Inferior parietal cortex (tissue), 1 donor: ENCODE measurements at regions not wholly inside any gene's neighbourhood (a gene's known extent, or its start where the extent isn't known, plus 50 kb on each side); places are given as distances from the start of the nearest gene placed in this dataset.
"Not testable (repeated sequence)": the region's sequence is repeated elsewhere in the genome, so short reads cannot be mapped to it uniquely, and the experiment has no call there.

Experiments used
- DNase-seq: peaks from one replicate; pipeline ENCODE4 v3.0.0-alpha.2; 2016; ENCODE audit errors: extremely low spot score

- DNase-seq, result no peak
Observed at GRCh38 chr20:48381353-48382120, 446.3 kb downstream of the PREX1 start.

GRCh38 chr20:48380661-48381060, 447.1 kb downstream of the PREX1 start:
- no peak for DNase-seq

- no peak for DNase-seq
Observed at GRCh38 chr20:48378976-48379675, 448.7 kb downstream of the PREX1 start.

GRCh38 chr20:48377940-48378339, 449.9 kb downstream of the PREX1 start:
- DNase-seq, result no peak

GRCh38 chr20:48375804-48376203, 452.0 kb downstream of the PREX1 start:
- no peak for DNase-seq

GRCh38 chr20:48374991-48375595, 452.7 kb downstream of the PREX1 start:
- no peak for DNase-seq

GRCh38 chr20:48374031-48374907, 453.5 kb downstream of the PREX1 start:
- DNase-seq, result not testable (repeated sequence)

- DNase-seq, result no peak
Observed at GRCh38 chr20:48373555-48373934, 454.3 kb downstream of the PREX1 start.

- DNase-seq, result not testable (repeated sequence)
Observed at GRCh38 chr20:48372851-48373554, 454.8 kb downstream of the PREX1 start.

- no peak for DNase-seq
Observed at GRCh38 chr20:48371211-48371610, 456.6 kb downstream of the PREX1 start.

- DNase-seq, result not testable (repeated sequence)
Observed at GRCh38 chr20:48368580-48369021, 459.2 kb downstream of the PREX1 start.

GRCh38 chr20:48367541-48368358, 460.0 kb downstream of the PREX1 start:
- DNase-seq, result not testable (repeated sequence)

GRCh38 chr20:48366230-48366629, 461.6 kb downstream of the PREX1 start:
- no peak for DNase-seq

- DNase-seq, result no peak
Observed at GRCh38 chr20:48364688-48365421, 462.9 kb downstream of the PREX1 start.

- no peak for DNase-seq
Observed at GRCh38 chr20:48364055-48364454, 463.7 kb downstream of the PREX1 start.

GRCh38 chr20:48360342-48360975, 467.3 kb downstream of the PREX1 start:
- no peak for DNase-seq

- DNase-seq, result no peak
Observed at GRCh38 chr20:48359692-48360341, 468.0 kb downstream of the PREX1 start.

GRCh38 chr20:48359055-48359390, 468.8 kb downstream of the PREX1 start:
- DNase-seq, result not testable (repeated sequence)
